Lower leg skin (tissue), 4 donors: ENCODE measurements at regions not wholly inside any gene's neighbourhood (a gene's known extent, or its start where the extent isn't known, plus 50 kb on each side); places are given as distances from the start of the nearest gene placed in this dataset.

Experiments
- DNase-seq, 2 donors: peaks; one replicate each; pipeline ENCODE4 v3.0.0-alpha.2; 2019; ENCODE audit warnings: low spot score in 2 of 2
- H3K4me3 ChIP-seq: fragments of 200-600 bp; sonication (generic); 2 replicates; pipeline ENCODE4 v1.5.1; 2017; ENCODE audit warnings: mild to moderate bottlenecking, low read depth; ENCODE audit not compliant: poor library complexity, severe bottlenecking
- CTCF ChIP-seq, 3 donors: fragments of 450-650 bp; IDR thresholded peaks; one replicate each; pipeline ENCODE4 v1.5.1; 2016; ENCODE audit warnings: antibody characterized with exemption in 3 of 3, mild to moderate bottlenecking in 3 of 3, moderate library complexity in 2 of 3
- POLR2A ChIP-seq, 2 donors: fragments of 450-650 bp; IDR thresholded peaks; one replicate each; pipeline ENCODE4 v1.6.1; 2016 to 2017; ENCODE audit warnings: antibody characterized with exemption in 2 of 2, mild to moderate bottlenecking in 1 of 2, moderate library complexity in 1 of 2
- WGBS, 2 donors: methylation state at CpG; one replicate each; pipeline ENCODE4 v1.1.5; 2018; 5-methylcytosine and 5-hydroxymethylcytosine counted together
- intact Hi-C: fragments of 100-400 bp; cut with DNase I; formaldehyde crosslinking; loops from one replicate; pipeline ENCODE4 v1.15.0; 2023; ENCODE audit warnings: low total_unique reads

GRCh38 chr12:127214186-127214585 is 1052.8 kb upstream of the TMEM132C start:
- WGBS, 2 donors, result 51 to 53% methylated on average over 3 of the region's 3 CpGs
- H3K4me3 ChIP-seq, result no peak overlapping the region
- intact Hi-C loops, result no loop called here
- DNase-seq, result no peak
- TF ChIP-seq CTCF (IDR thresholded peaks at IDR 0.05) (no peak), POLR2A (IDR thresholded peaks at IDR 0.05) (no peak)

- intact Hi-C loops, result no loop called here
- H3K4me3 ChIP-seq, result no peak overlapping the region
- 86 to 98% methylated on average over 2 of the region's 2 CpGs for WGBS, 2 donors
- TF ChIP-seq POLR2A (IDR thresholded peaks at IDR 0.05) (no peak), CTCF (IDR thresholded peaks at IDR 0.05) (no peak)
- DNase-seq, result no peak
Measured at GRCh38 chr12:127223011-127223410, 1044.0 kb upstream of the TMEM132C start.

- H3K4me3 ChIP-seq, result no peak overlapping the region
- TF ChIP-seq POLR2A (IDR thresholded peaks at IDR 0.05), result no peak
- no peak for TF ChIP-seq CTCF (IDR thresholded peaks at IDR 0.05)
- WGBS, 2 donors, result 35 to 51% methylated on average over 3 of the region's 3 CpGs
- DNase-seq, result no peak
- intact Hi-C loops, result no loop called here
Measured at GRCh38 chr12:127223731-127224130, 1043.2 kb upstream of the TMEM132C start.

GRCh38 chr12:127230843-127231260 is 1036.1 kb upstream of the TMEM132C start:
- intact Hi-C loops, result no loop called here
- no peak for DNase-seq
- no peak overlapping the region for H3K4me3 ChIP-seq
- 65 to 66% methylated on average over 6 of the region's 6 CpGs for WGBS, 2 donors
- TF ChIP-seq CTCF (IDR thresholded peaks at IDR 0.05), result no peak
- TF ChIP-seq POLR2A (IDR thresholded peaks at IDR 0.05), result no peak

GRCh38 chr12:127231371-127231770 is 1035.6 kb upstream of the TMEM132C start:
- intact Hi-C loops, result no loop called here
- DNase-seq, result no peak
- TF ChIP-seq POLR2A (IDR thresholded peaks at IDR 0.05) (no peak), CTCF (IDR thresholded peaks at IDR 0.05) (no peak)
- WGBS, 2 donors, result 75 to 80% methylated on average over 7 of the region's 7 CpGs
- no peak overlapping the region for H3K4me3 ChIP-seq

GRCh38 chr12:127233016-127233415 is 1034.0 kb upstream of the TMEM132C start:
- TF ChIP-seq CTCF (IDR thresholded peaks at IDR 0.05), result no peak
- TF ChIP-seq POLR2A (IDR thresholded peaks at IDR 0.05), result no peak
- WGBS, 2 donors, result 57 to 75% methylated on average over 2 of the region's 2 CpGs
- DNase-seq, result no peak
- intact Hi-C loops, result no loop called here
- no peak overlapping the region for H3K4me3 ChIP-seq
